Endothelial cell of umbilical vein (primary cell): ENCODE measurements at regions not wholly inside any gene's neighbourhood (a gene's known extent, or its start where the extent isn't known, plus 50 kb on each side); places are given as distances from the start of the nearest gene placed in this dataset.

Source experiments
- BruUV-seq: library from RNA; stranded (reverse); fragments of 400-500 nt; replicated peaks from 2 replicates; lab custom pipeline; 2021; lab: Mats Ljungman, UMichigan
- CTCF ChIA-PET: fragments of 300-600, 350-600 bp; sonication (Branson Sonifier 250); formaldehyde crosslinking; loops from one replicate; lab custom pipeline; 2021; ENCODE audit warnings: antibody characterized with exemption, inconsistent platforms; lab: Charles Lee
- POLR2A ChIA-PET: fragments of 300-600, 350-600 bp; sonication (Branson Sonifier 250); formaldehyde crosslinking; loops from one replicate; lab custom pipeline; 2021; ENCODE audit warnings: antibody characterized with exemption, inconsistent platforms; lab: Charles Lee
- DNase-seq: peaks from one replicate; pipeline ENCODE4 v3.0.0-alpha.2; 2011; ENCODE audit warnings: low read depth, low spot score
- FAIRE-seq: peaks from 2 replicates; lab custom pipeline; 2011; peaks lifted over from hg19 to GRCh38; lab: Jason Lieb, UNC
- H2AFZ ChIP-seq: 2 replicates; pipeline ENCODE4 v1.6.0; 2012; ENCODE audit warnings: low read depth, low read length, control low read depth, inconsistent platforms
- H3K27ac ChIP-seq: 2 replicates; pipeline ENCODE4 v1.5.1; 2011; ENCODE audit warnings: low read depth, mild to moderate bottlenecking, control low read depth, low read length, moderate library complexity; ENCODE audit not compliant: insufficient read depth
- H3K27me3 ChIP-seq, 2 experiments: 2 replicates each; pipeline versions ENCODE4 v1.6.0 to v1.6.1; 2011; ENCODE audit warnings: low read length in 2 of 2, mixed read lengths in 1 of 2; ENCODE audit not compliant: control insufficient read depth in 2 of 2, insufficient read depth in 2 of 2
- H3K36me3 ChIP-seq, 2 experiments: 2 replicates in 1 of 2; 3 replicates in 1 of 2; pipeline ENCODE4 v1.5.1; 2011; ENCODE audit warnings: low read length in 2 of 2, mild to moderate bottlenecking in 1 of 2, moderate library complexity in 1 of 2; ENCODE audit not compliant: control insufficient read depth in 2 of 2, insufficient read depth in 2 of 2; ENCODE audit errors: extremely low read depth in 1 of 2
- H3K4me1 ChIP-seq: 3 replicates; pipeline ENCODE4 v1.5.1; 2011; ENCODE audit warnings: mild to moderate bottlenecking, low read length; ENCODE audit not compliant: control insufficient read depth, insufficient read depth; ENCODE audit errors: extremely low read depth
- H3K4me2 ChIP-seq: 2 replicates; pipeline ENCODE4 v1.6.1; 2011; ENCODE audit warnings: low read length, control low read depth, mixed read lengths; ENCODE audit not compliant: insufficient read depth
- H3K4me3 ChIP-seq, 3 experiments: fragments of 200-600 bp in 1 of 3; sonication (generic), shearing (Covaris generic) in 1 of 3; replicated peaks in 1 of 3; 2 replicates each; pipeline ENCODE4 v1.5.1; 2011 to 2016; ENCODE audit warnings: control low read depth in 3 of 3, low read length in 3 of 3, mild to moderate bottlenecking in 2 of 3, inconsistent platforms in 1 of 3, low read depth in 1 of 3, moderate library complexity in 1 of 3; ENCODE audit not compliant: insufficient read depth in 1 of 3
- H3K79me2 ChIP-seq: 2 replicates; pipeline ENCODE4 v1.6.0; 2012; ENCODE audit warnings: low read length, inconsistent platforms; ENCODE audit not compliant: control insufficient read depth, insufficient read depth
- H3K9ac ChIP-seq: replicated peaks from 2 replicates; pipeline ENCODE3; 2011; ENCODE audit warnings: low read length, control low read depth; ENCODE audit not compliant: insufficient read depth; ENCODE audit errors: extremely low read depth
- H3K9me1 ChIP-seq: replicated peaks from 3 replicates; pipeline ENCODE4 v1.6.0; 2011; ENCODE audit warnings: mild to moderate bottlenecking, low read length; ENCODE audit not compliant: control insufficient read depth, insufficient read depth; ENCODE audit errors: extremely low read depth
- H3K9me3 ChIP-seq: replicated peaks from 2 replicates; pipeline ENCODE4 v1.5.1; 2012; ENCODE audit warnings: low read length, inconsistent platforms; ENCODE audit not compliant: control insufficient read depth, insufficient read depth
- H4K20me1 ChIP-seq: replicated peaks from 2 replicates; pipeline ENCODE3; 2011; ENCODE audit warnings: mild to moderate bottlenecking, low read length; ENCODE audit not compliant: control insufficient read depth, insufficient read depth; ENCODE audit errors: extremely low read depth
- EZH2 ChIP-seq: IDR thresholded peaks from 2 replicates; pipeline ENCODE4 v1.6.1; 2012; ENCODE audit warnings: borderline replicate concordance, low read depth, mild to moderate bottlenecking, moderate library complexity, low read length, inconsistent platforms; ENCODE audit not compliant: severe bottlenecking
- FOS ChIP-seq: IDR thresholded peaks from 2 replicates; pipeline ENCODE4 v1.6.1; 2011; ENCODE audit warnings: mild to moderate bottlenecking, low read length, moderate library complexity, borderline replicate concordance; ENCODE audit not compliant: insufficient read depth
- GATA2 ChIP-seq: IDR thresholded peaks from 2 replicates; pipeline ENCODE4 v1.7.0; 2011; ENCODE audit warnings: low read depth, mild to moderate bottlenecking, moderate library complexity, mixed read lengths, low read length; ENCODE audit not compliant: insufficient read length, insufficient read depth
- JUN ChIP-seq: IDR thresholded peaks from 2 replicates; pipeline ENCODE4 v1.6.1; 2011; ENCODE audit warnings: borderline replicate concordance, low read depth; ENCODE audit not compliant: insufficient read length, insufficient read depth
- MYC ChIP-seq: IDR thresholded peaks from one replicate; pipeline ENCODE4 v1.6.1; 2011; ENCODE audit warnings: mild to moderate bottlenecking, low read depth, low read length
- POLR2A ChIP-seq: IDR thresholded peaks from 2 replicates; pipeline ENCODE4 v1.6.1; 2012; ENCODE audit warnings: low read depth, mild to moderate bottlenecking, control low read depth, low read length
- POLR2AphosphoS5 ChIP-seq: IDR thresholded peaks from 2 replicates; pipeline ENCODE4 v1.6.1; 2012; ENCODE audit warnings: low read depth, mild to moderate bottlenecking, control low read depth, low read length, moderate library complexity; ENCODE audit not compliant: insufficient read depth
- dilution Hi-C: fragments of 300-500 bp; cut with MboI; formaldehyde crosslinking; loops from one replicate; pipeline ENCODE4 v1.15.0; 2019; ENCODE audit warnings: low sequenced_read_pairs; ENCODE audit not compliant: extremely low pct_ligation_motif_present
- intact Hi-C: fragments of 100-400 bp; cut with micrococcal nuclease; formaldehyde crosslinking; loops from one replicate; pipeline ENCODE4 v1.10.0; 2022
- TF ChIP-seq, protein P1 (sequence below): IDR thresholded peaks from 2 replicates; pipeline ENCODE4 v1.6.1; 2011; ENCODE audit not compliant: insufficient read depth, insufficient read length
- TF ChIP-seq, protein P2 (sequence below), 2 donors: IDR thresholded peaks; 1 replicate in 1 of 2; 2 replicates in 1 of 2; pipeline ENCODE4 v1.5.1; 2011; ENCODE audit warnings: low read length in 2 of 2, mild to moderate bottlenecking in 2 of 2, moderate library complexity in 2 of 2, control low read depth in 1 of 2, inconsistent platforms in 1 of 2, low read depth in 1 of 2; ENCODE audit not compliant: insufficient read depth in 1 of 2; ENCODE audit errors: extremely low read depth in 1 of 2

DNA sequence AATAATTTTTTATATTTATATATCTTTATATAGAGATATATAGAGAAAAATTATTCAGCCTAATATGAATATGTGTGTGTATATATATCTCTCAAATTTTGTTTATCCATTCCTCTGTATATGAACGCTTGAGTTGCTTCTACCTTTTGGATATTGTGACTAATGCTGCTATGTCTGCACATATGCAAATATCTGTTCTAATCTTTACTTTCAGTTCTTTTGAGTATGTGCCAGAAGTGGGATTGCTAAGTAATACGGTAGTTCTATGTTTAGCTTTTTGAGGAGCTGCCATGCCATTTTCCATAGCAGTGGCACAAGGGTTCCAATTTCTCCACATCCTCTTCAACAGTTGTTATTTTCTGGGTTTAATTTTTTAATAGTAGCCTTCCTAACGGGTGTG lies 72.8 kb upstream of the CEP85L start:
- Histone ChIP-seq H3K27ac (no peak overlapping the region), H3K9me1 (no peaks in the 10 kb centered on the region), H3K79me2 (no peaks in the 10 kb centered on the region), H3K4me1 (no peaks in the 10 kb centered on the region), H3K9ac (no peak overlapping the region), H3K4me2 (no peak overlapping the region), H3K36me3 (no peaks in the 10 kb centered on the region), H3K4me3 (no peak overlapping the region), H3K9me3 (no peaks in the 10 kb centered on the region), H3K27me3 (no peaks in the 10 kb centered on the region), H4K20me1 (no peaks in the 10 kb centered on the region), H2AFZ (no peak overlapping the region)
- BruUV-seq = no TSS peak
- FAIRE-seq (no peak), DNase-seq (no peak)
- intact Hi-C loops = no loop called here
- TF ChIP-seq EZH2 = no peak
- no peak for TF ChIP-seq MYC
- no peak for TF ChIP-seq GATA2
- TF ChIP-seq POLR2AphosphoS5 = no peak
- TF ChIP-seq, protein P1, sequence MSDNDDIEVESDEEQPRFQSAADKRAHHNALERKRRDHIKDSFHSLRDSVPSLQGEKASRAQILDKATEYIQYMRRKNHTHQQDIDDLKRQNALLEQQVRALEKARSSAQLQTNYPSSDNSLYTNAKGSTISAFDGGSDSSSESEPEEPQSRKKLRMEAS = no peak
- TF ChIP-seq JUN = no peak
- no peak for TF ChIP-seq POLR2A
- TF ChIP-seq FOS = no peak
- TF ChIP-seq, protein P2, sequence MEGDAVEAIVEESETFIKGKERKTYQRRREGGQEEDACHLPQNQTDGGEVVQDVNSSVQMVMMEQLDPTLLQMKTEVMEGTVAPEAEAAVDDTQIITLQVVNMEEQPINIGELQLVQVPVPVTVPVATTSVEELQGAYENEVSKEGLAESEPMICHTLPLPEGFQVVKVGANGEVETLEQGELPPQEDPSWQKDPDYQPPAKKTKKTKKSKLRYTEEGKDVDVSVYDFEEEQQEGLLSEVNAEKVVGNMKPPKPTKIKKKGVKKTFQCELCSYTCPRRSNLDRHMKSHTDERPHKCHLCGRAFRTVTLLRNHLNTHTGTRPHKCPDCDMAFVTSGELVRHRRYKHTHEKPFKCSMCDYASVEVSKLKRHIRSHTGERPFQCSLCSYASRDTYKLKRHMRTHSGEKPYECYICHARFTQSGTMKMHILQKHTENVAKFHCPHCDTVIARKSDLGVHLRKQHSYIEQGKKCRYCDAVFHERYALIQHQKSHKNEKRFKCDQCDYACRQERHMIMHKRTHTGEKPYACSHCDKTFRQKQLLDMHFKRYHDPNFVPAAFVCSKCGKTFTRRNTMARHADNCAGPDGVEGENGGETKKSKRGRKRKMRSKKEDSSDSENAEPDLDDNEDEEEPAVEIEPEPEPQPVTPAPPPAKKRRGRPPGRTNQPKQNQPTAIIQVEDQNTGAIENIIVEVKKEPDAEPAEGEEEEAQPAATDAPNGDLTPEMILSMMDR (IDR thresholded peaks at IDR 0.05; ENCODE audit: extremely low read depth in 1 of 2, insufficient read depth in 1 of 2, low read depth in 1 of 2, low read length in 2 of 2) = no peak
- CTCF ChIA-PET = no interaction called here
- POLR2A ChIA-PET = no interaction called here
- dilution Hi-C loops = no loop called here
